ENCODE measurements at regions not wholly inside any gene's neighbourhood (a gene's known extent, or its start where the extent isn't known, plus 50 kb on each side); places are given as distances from the start of the nearest gene placed in this dataset.

DNA sequence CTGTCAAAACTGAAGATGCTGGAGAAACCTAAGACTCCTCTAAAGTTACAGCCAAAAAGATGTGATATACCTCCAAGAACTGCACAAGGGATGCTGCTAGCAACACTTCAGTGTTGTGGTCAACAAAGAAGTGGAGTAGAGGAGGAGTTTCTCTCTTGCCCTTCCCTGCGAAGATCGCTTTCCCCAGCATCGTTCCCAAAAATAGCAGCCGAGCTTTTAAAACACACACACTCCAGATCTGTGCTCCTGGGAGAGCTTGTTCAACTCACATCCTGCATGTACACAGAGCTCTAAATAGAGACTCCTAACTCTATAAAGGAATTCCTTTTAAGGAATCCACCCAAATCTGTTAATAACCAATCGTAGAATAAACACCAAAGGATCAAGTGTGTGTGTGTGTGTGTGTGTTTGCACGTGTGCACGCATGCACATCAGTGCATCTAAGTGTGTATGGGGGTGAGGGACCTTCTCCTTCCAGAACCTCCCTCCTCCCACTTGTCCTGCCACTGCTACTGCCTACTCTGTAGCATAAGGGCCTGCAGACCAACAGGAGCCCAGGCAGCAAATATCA lies 58.5 kb downstream of the PSMG1 start:
- no peaks in the 10 kb centered on the region for H3K27me3 ChIP-seq (ENCODE audit: control insufficient read depth, insufficient read depth, low read length)
- H3K9me3 ChIP-seq (ENCODE audit: control insufficient read depth, insufficient read depth, low read length) = no peaks in the 10 kb centered on the region
- H3K4me1 ChIP-seq (ENCODE audit: control insufficient read depth, insufficient read depth, low read length) = no peaks in the 10 kb centered on the region
- no peak overlapping the region for H3K9ac ChIP-seq (ENCODE audit: low read depth, low read length)
- H3K27ac ChIP-seq (ENCODE audit: low read depth, low read length) = no peak overlapping the region
- H3K36me3 ChIP-seq (ENCODE audit: control insufficient read depth, insufficient read depth, low read length) = no peaks in the 10 kb centered on the region
- no peak overlapping the region for H3K4me3 ChIP-seq (ENCODE audit: low read depth, low read length)

DNA sequence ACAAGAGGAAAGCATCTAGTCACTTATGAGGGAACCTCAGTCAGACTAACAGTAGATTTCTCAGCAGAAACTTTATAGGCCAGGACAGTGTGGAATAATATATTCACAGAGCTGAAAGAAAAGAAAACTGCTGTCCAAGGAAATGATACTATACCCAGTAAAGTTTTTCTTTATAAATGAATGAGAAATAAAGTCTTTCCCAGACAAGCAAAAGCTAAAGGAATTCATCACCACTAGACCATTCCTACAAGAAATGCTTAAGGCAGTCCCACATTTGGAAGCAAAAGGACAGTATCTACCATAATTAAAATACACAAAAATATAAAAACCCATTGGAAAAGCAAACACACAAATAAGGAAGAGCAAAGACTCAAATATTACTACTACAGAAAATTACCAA lies 59.9 kb downstream of the PSMG1 start:
- no peaks in the 10 kb centered on the region for H3K27me3 ChIP-seq (ENCODE audit: control insufficient read depth, insufficient read depth, low read length)
- no peak overlapping the region for H3K9ac ChIP-seq (ENCODE audit: low read depth, low read length)
- no peaks in the 10 kb centered on the region for H3K9me3 ChIP-seq (ENCODE audit: control insufficient read depth, insufficient read depth, low read length)
- H3K27ac ChIP-seq (ENCODE audit: low read depth, low read length) = no peak overlapping the region
- no peaks in the 10 kb centered on the region for H3K36me3 ChIP-seq (ENCODE audit: control insufficient read depth, insufficient read depth, low read length)
- no peak overlapping the region for H3K4me3 ChIP-seq (ENCODE audit: low read depth, low read length)
- H3K4me1 ChIP-seq (ENCODE audit: control insufficient read depth, insufficient read depth, low read length) = no peaks in the 10 kb centered on the region

DNA sequence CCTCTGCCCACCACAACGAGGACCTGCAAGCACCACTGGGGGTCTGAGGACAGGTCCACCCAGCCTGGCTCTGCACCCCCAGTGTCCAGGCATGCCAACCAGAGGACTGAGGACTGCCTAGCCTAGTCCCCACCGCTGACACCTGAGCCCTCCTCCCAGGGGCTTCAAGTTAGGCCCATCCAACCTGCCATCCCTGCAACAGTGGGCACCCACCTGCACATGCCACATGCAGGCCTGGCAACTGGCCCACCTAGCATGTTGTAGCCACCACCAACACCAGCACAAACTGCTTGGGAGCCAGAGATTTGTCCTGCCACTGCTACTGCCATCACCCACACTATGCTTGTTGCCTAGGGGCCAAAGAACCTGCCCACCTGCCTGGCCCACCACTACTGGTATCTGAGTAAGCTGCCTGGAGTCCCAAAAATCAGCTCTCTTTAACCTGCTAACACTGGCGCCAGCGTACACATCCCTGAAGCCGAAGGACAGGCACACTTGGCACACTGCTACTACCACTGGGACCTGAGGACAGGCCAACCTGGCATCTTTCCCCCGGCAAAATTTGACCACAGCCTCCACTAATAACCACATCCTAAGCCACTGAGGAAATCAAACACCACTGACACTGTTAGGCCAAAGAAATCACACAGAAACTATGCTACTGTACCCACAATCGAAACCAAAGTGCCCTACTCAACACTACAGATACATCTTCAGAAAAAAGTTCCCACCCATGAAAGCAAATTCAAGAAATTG lies 61.5 kb downstream of the PSMG1 start:
- Histone ChIP-seq H3K36me3 (ENCODE audit: control insufficient read depth, insufficient read depth, low read length) (no peaks in the 10 kb centered on the region), H3K4me1 (ENCODE audit: control insufficient read depth, insufficient read depth, low read length) (no peaks in the 10 kb centered on the region), H3K27me3 (ENCODE audit: control insufficient read depth, insufficient read depth, low read length) (no peaks in the 10 kb centered on the region), H3K4me3 (ENCODE audit: low read depth, low read length) (no peak overlapping the region), H3K27ac (ENCODE audit: low read depth, low read length) (no peak overlapping the region), H3K9ac (ENCODE audit: low read depth, low read length) (no peak overlapping the region), H3K9me3 (ENCODE audit: control insufficient read depth, insufficient read depth, low read length) (no peaks in the 10 kb centered on the region)

DNA sequence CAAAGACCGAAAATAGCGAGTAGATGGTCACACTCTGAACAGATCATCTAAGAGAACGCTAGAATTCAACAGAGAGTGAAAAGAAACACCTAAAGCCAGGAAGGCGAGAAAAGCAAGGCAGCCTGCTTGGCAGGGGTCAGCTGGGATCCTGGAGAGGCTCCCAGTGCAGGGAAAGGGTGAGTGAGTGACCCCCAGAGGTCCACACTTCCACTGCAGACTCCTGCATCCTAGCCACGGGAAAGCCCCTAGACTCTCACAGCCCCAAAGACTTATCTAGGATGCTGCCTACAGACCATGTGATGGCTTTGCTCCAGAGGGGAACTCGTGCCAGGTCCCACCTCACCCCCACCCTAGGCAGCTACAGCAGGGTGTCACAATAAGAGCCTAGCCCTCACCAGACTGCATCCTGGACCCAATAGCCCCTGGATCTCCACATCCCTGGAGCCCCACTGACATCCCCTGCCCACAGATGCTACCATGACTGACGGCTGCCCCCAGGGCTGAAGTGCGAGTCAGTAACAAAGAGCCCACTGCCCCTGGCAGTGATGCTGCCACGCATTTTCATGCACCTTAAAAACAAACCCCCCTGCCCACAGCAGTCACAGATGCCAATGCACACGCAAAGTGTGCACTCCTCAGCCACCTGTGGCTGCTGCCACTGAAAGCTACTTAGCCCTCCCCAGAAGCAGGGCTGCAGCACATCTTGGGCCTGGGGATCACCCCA lies 62.2 kb downstream of the PSMG1 start:
- Histone ChIP-seq H3K4me3 (ENCODE audit: low read depth, low read length) (no peak overlapping the region), H3K27ac (ENCODE audit: low read depth, low read length) (no peak overlapping the region), H3K9me3 (ENCODE audit: control insufficient read depth, insufficient read depth, low read length) (no peaks in the 10 kb centered on the region), H3K36me3 (ENCODE audit: control insufficient read depth, insufficient read depth, low read length) (no peaks in the 10 kb centered on the region), H3K27me3 (ENCODE audit: control insufficient read depth, insufficient read depth, low read length) (no peaks in the 10 kb centered on the region), H3K9ac (ENCODE audit: low read depth, low read length) (no peak overlapping the region), H3K4me1 (ENCODE audit: control insufficient read depth, insufficient read depth, low read length) (no peaks in the 10 kb centered on the region)

DNA sequence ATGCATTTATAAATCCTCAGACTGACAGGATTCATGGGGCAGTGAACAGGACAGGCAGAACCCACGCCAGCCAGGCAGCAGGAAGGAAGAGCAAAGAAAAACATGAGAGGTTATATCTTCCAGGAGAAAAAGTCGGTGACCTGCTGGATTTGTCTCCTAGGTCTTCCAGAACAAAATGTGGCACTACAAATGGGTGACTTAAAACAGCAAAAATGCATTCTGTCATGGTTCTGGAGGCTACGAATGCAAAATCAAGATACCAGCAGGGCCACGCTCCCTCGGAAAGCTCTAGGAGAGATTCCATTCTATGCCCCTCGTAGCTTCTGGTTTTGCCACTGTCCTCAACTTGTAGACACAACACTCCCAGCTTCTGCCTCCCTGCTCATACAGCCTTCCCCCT lies 63.4 kb downstream of the PSMG1 start:
- Histone ChIP-seq H3K27me3 (ENCODE audit: control insufficient read depth, insufficient read depth, low read length) (no peaks in the 10 kb centered on the region), H3K4me1 (ENCODE audit: control insufficient read depth, insufficient read depth, low read length) (no peaks in the 10 kb centered on the region)

DNA sequence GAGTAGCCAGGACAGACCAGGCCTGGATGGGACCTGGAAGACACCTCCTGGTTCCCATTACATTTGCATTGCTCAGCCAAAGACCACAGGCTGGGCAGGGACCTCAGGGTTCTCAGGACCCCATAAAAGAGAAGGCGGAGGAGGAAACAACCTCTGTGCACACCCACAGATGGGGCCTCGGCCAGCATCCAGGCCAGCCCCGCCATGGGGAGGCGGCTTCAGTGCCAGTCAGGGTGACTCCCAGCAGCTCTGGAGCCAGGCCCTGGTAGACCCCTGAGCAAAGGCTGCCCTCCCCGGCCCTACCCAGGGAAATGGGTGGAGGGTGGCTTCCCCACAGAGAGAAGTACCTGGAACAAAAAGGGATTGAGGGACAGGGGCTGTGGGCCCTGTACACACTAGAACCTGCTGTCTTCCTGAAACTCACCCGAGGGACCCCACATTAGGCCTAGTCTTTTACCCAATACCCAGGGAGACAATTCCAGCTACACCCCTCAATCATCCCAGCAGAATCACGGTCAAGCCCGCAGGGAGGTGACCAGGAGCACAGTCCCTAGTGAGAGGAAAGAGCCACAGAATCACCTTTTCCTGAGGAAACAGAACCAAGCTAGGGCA lies 64.5 kb downstream of the PSMG1 start:
- Histone ChIP-seq H3K4me1 (ENCODE audit: control insufficient read depth, insufficient read depth, low read length) (no peaks in the 10 kb centered on the region), H3K27ac (ENCODE audit: low read depth, low read length) (no peak overlapping the region), H3K4me3 (ENCODE audit: low read depth, low read length) (no peak overlapping the region), H3K36me3 (ENCODE audit: control insufficient read depth, insufficient read depth, low read length) (no peaks in the 10 kb centered on the region), H3K9me3 (ENCODE audit: control insufficient read depth, insufficient read depth, low read length) (no peaks in the 10 kb centered on the region), H3K27me3 (ENCODE audit: control insufficient read depth, insufficient read depth, low read length) (no peaks in the 10 kb centered on the region), H3K9ac (ENCODE audit: low read depth, low read length) (no peak overlapping the region)

More for the DNA sequence above, 63.4 kb downstream of the PSMG1 start:
- Histone ChIP-seq H3K27ac (ENCODE audit: low read depth, low read length) (no peak overlapping the region), H3K4me3 (ENCODE audit: low read depth, low read length) (no peak overlapping the region), H3K9me3 (ENCODE audit: control insufficient read depth, insufficient read depth, low read length) (no peaks in the 10 kb centered on the region), H3K9ac (ENCODE audit: low read depth, low read length) (no peak overlapping the region), H3K36me3 (ENCODE audit: control insufficient read depth, insufficient read depth, low read length) (no peaks in the 10 kb centered on the region)

DNA sequence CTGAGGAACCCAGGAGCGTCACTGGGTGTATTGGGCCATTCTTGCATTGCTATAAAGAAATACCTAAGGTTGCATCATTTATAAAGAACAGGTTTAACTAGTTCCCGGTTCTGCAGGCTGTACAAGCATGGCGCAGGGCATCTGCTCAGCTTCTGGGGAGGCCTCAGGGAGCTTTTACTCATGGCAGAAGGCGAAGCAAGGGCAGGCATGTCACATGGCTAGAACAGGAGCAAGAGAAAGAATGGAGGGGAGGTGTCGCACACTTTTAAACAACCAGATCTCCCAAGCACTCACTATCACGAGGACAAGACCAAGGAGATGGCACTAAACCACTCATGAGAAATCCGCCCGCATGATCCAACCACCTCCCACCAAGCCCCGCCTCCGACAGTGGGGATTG lies 65.2 kb downstream of the PSMG1 start:
- Histone ChIP-seq H3K4me1 (ENCODE audit: control insufficient read depth, insufficient read depth, low read length) (no peaks in the 10 kb centered on the region), H3K27ac (ENCODE audit: low read depth, low read length) (no peak overlapping the region)

DNA sequence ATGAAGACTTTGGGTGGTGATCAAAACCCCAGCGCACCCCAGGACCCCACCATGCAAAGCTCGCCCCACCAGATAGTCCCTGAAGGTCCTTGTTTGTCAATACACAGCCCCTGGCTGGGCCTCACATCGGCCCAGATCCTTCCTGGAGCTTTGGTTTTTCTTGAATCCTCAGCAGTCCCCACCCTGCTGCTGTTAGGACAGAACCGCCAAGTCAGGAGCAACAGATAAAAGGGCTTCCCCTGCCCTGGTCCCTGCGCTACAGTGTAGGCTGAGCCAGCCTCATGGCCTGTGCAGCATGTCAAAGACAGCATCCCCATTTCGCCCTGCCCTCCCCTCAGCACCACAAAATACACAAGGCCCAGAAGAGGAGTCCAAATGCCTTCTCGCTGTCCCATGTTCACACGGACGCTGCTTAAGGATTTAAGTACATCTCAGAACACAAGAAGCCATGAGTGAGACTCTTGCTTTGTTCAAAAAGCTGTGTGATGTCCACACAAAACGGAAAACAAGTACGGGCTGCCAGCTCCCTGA lies 65.7 kb downstream of the PSMG1 start:
- Histone ChIP-seq H3K9me3 (ENCODE audit: control insufficient read depth, insufficient read depth, low read length) (no peaks in the 10 kb centered on the region), H3K36me3 (ENCODE audit: control insufficient read depth, insufficient read depth, low read length) (no peaks in the 10 kb centered on the region), H3K27me3 (ENCODE audit: control insufficient read depth, insufficient read depth, low read length) (no peaks in the 10 kb centered on the region), H3K9ac (ENCODE audit: low read depth, low read length) (no peak overlapping the region), H3K27ac (ENCODE audit: low read depth, low read length) (no peak overlapping the region), H3K4me3 (ENCODE audit: low read depth, low read length) (no peak overlapping the region), H3K4me1 (ENCODE audit: control insufficient read depth, insufficient read depth, low read length) (no peaks in the 10 kb centered on the region)

More for the DNA sequence above, 65.2 kb downstream of the PSMG1 start:
- H3K36me3 ChIP-seq (ENCODE audit: control insufficient read depth, insufficient read depth, low read length) = no peaks in the 10 kb centered on the region
- H3K9me3 ChIP-seq (ENCODE audit: control insufficient read depth, insufficient read depth, low read length) = no peaks in the 10 kb centered on the region
- no peaks in the 10 kb centered on the region for H3K27me3 ChIP-seq (ENCODE audit: control insufficient read depth, insufficient read depth, low read length)
- H3K9ac ChIP-seq (ENCODE audit: low read depth, low read length) = no peak overlapping the region
- H3K4me3 ChIP-seq (ENCODE audit: low read depth, low read length) = no peak overlapping the region

DNA sequence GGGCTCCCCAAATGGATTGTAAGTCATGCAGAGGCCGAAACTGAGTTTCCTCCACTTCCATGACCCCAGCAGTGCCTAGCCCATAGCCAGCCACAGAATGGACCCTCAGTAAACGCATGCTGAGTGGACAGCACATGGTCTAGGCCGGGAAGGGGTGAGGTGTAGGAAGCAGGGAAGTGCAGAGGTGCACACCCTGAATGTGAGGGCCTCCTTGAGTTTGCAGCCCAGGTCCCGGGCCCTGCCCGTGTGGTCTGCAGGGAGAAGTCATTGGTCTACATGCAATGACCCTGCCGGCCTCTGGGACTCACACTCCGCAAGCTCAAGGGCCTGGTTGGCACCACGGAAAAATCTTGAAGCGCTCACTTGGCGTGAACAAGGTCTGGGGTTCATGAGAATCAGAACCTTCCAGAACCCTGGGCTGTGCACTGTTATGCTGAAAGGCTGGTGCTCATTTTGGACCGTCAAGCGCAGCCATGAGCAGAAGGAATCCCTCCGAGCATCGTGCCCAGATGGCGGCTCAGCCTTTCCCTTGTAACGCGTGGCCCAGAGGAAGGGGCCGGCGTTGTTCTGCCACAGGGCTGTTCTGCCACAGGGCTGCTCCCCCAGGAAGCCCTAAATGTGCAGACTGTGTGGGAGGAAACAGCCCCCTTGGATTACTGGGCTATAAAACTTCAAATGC lies 66.4 kb downstream of the PSMG1 start:
- Histone ChIP-seq H3K9me3 (ENCODE audit: control insufficient read depth, insufficient read depth, low read length) (no peaks in the 10 kb centered on the region), H3K27me3 (ENCODE audit: control insufficient read depth, insufficient read depth, low read length) (no peaks in the 10 kb centered on the region), H3K4me3 (ENCODE audit: low read depth, low read length) (no peak overlapping the region), H3K27ac (ENCODE audit: low read depth, low read length) (no peak overlapping the region), H3K36me3 (ENCODE audit: control insufficient read depth, insufficient read depth, low read length) (no peaks in the 10 kb centered on the region), H3K4me1 (ENCODE audit: control insufficient read depth, insufficient read depth, low read length) (no peaks in the 10 kb centered on the region), H3K9ac (ENCODE audit: low read depth, low read length) (no peak overlapping the region)

DNA sequence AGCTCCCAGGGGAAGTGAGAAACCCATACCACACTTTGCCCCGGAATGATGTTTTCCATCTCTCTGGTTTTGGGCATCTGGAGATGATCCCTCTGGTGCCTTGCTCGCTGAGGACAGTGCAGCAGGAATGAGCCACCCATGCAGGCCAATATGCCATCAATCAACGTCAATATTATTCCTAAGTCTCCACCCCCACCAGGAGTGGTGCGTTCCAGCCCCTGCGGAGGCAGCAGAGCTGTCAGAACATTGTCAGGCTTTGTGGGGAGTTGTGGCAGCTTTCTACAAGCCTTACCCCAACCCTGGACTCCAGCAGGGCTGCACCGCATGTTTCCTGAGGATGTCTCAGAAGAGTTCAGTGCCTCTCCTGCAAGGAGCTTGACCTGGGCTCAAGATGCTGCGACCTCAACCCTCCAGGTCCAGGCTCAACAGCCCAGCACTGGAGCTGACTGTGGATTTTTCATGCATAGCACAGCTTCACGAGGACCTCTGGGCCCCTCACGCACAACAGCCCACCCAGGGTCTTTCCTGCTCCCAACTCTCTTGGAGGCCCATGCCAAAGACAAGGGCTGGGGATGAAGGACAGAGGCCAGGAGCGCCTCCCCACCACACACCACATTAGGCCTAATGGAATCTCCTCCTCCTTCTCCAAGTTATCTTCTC lies 67.5 kb downstream of the PSMG1 start:
- Histone ChIP-seq H3K27ac (ENCODE audit: low read depth, low read length) (no peak overlapping the region), H3K27me3 (ENCODE audit: control insufficient read depth, insufficient read depth, low read length) (no peaks in the 10 kb centered on the region), H3K4me3 (ENCODE audit: low read depth, low read length) (no peak overlapping the region), H3K9me3 (ENCODE audit: control insufficient read depth, insufficient read depth, low read length) (no peaks in the 10 kb centered on the region), H3K36me3 (ENCODE audit: control insufficient read depth, insufficient read depth, low read length) (no peaks in the 10 kb centered on the region), H3K4me1 (ENCODE audit: control insufficient read depth, insufficient read depth, low read length) (no peaks in the 10 kb centered on the region), H3K9ac (ENCODE audit: low read depth, low read length) (no peak overlapping the region)

Data from HUES48 (cell line).